Muscle layer of colon (tissue), 2 donors: ENCODE measurements at regions not wholly inside any gene's neighbourhood (a gene's known extent, or its start where the extent isn't known, plus 50 kb on each side); places are given as distances from the start of the nearest gene placed in this dataset.

Experiments used
- H3K27ac ChIP-seq: one replicate; pipeline ENCODE4 v1.7.0; 2013; ENCODE audit warnings: low read depth, mild to moderate bottlenecking, low read length, moderate library complexity
- H3K27me3 ChIP-seq, 2 donors: one replicate each; pipeline ENCODE4 v1.7.0; 2013; ENCODE audit warnings: low read length in 2 of 2, mild to moderate bottlenecking in 2 of 2; ENCODE audit not compliant: insufficient read depth in 2 of 2, control insufficient read depth in 1 of 2
- H3K36me3 ChIP-seq: one replicate; pipeline ENCODE4 v1.7.0; 2013; ENCODE audit warnings: mild to moderate bottlenecking, low read length; ENCODE audit not compliant: insufficient read depth
- H3K4me1 ChIP-seq: one replicate; pipeline ENCODE4 v1.7.0; 2013; ENCODE audit warnings: mild to moderate bottlenecking, low read length; ENCODE audit not compliant: insufficient read depth
- H3K4me3 ChIP-seq, 2 donors: one replicate each; pipeline ENCODE4 v1.7.0; 2013; ENCODE audit warnings: low read length in 2 of 2, low read depth in 1 of 2, mild to moderate bottlenecking in 1 of 2, moderate library complexity in 1 of 2
- H3K9ac ChIP-seq: one replicate; pipeline ENCODE4 v1.7.0; 2013; ENCODE audit warnings: low read length
- H3K9me3 ChIP-seq: one replicate; pipeline ENCODE4 v1.7.0; 2013; ENCODE audit warnings: mild to moderate bottlenecking, low read length
- donor health status: abdominal sarcoma.
- donor health status: Adenocarcinoma of cecum.

DNA sequence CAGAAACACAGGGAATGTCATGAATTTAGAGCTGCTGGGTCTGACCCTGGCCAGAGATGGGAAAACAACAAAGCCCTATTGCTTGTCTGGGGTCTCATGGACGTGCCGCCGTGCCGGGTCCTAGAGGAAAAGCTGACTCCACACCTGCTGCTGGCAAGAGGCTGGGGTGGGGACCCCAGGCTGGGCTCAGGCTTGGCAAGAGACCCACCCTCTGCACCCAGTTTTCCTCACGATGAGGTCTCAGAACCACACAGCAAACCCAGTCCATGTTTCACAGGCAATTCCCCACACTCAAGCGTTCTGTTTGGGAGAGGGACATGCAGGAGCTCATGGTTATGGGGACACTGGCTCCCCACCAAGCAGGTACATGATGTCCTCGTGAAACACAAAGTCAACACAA lies 367.3 kb upstream of the SALL3 start:
- H3K4me1 ChIP-seq, result no peaks in the 10 kb centered on the region
- H3K4me3 ChIP-seq, result no peak overlapping the region
- H3K27ac ChIP-seq, result no peak overlapping the region
- no peaks in the 10 kb centered on the region for H3K36me3 ChIP-seq
- no peak overlapping the region for H3K9ac ChIP-seq
- peaks cover 0 to 11% of the 10 kb centered on the region in 2 donors for H3K27me3 ChIP-seq
- H3K9me3 ChIP-seq, result no peaks in the 10 kb centered on the region

DNA sequence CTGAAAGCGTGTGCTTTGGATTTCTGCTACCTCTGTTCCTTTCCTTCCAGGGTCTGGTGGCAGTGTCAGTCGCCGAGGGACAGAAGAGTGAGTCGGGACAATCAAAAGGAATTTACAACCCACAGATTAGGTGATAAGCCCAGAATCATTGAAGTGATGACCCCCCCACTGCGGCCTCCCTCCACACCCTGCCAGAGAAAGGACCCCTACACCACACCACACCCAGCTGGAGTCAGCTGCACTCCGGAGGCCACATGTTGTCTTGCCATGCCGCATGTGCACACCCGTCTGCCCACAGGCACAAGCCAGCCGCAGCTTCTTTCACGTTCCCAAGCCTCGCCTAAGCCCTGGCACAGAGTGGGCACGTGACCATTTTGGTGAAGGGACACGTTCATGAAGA lies 366.8 kb upstream of the SALL3 start:
- Histone ChIP-seq H3K4me3 (no peak overlapping the region), H3K27ac (no peak overlapping the region)

DNA sequence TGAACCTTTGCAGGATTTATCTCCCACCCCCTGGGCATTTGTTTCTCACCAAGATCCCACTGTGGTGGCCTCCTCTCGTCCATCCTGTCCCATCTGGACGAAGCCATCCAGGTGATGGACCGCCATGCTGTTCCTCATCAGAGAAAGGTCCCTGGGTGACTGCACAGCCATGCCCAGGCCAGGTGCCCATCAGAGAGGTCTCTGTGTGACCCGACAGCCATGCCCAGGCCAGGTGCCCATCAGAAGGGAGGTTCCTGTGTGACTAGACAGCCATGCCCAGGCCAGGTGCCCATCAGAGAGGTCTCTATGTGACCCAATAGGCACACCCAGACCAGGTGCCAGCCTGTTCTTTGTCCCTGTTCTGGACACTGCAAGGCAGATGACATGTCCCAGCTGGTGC lies 360.9 kb upstream of the SALL3 start:
- no peak overlapping the region for H3K9ac ChIP-seq
- no peaks in the 10 kb centered on the region for H3K4me1 ChIP-seq
- no peaks in the 10 kb centered on the region for H3K27me3 ChIP-seq
- H3K4me3 ChIP-seq, result no peak overlapping the region
- H3K27ac ChIP-seq, result no peak overlapping the region
- no peaks in the 10 kb centered on the region for H3K9me3 ChIP-seq
- no peaks in the 10 kb centered on the region for H3K36me3 ChIP-seq

More for the DNA sequence above, 366.8 kb upstream of the SALL3 start:
- Histone ChIP-seq H3K36me3 (no peaks in the 10 kb centered on the region), H3K9me3 (no peaks in the 10 kb centered on the region), H3K9ac (no peak overlapping the region), H3K4me1 (no peaks in the 10 kb centered on the region), H3K27me3 (peaks cover 0 to 6% of the 10 kb centered on the region in 2 donors)

DNA sequence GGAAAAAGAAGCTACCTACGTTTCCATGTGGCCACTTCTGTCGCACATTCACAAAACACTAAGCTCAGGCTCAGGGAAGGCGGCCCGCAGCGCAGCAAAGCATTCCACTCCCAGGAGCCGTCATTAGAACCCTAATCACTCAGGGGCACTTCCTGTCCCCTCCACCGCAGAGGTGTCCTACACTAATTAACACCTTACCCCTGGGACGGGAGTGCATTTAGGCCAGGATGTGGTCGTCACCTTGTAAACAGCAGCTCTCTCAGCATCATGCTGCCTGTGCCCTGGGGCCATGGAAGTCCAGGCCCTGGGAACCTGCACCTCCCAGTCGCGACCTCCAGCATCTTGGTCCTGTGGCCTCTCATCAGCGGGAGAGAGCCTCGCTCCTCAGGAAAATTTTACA lies 359.8 kb upstream of the SALL3 start:
- no peaks in the 10 kb centered on the region for H3K9me3 ChIP-seq
- no peak overlapping the region for H3K27ac ChIP-seq
- H3K4me3 ChIP-seq, result no peak overlapping the region
- no peaks in the 10 kb centered on the region for H3K36me3 ChIP-seq
- H3K9ac ChIP-seq, result no peak overlapping the region
- no peaks in the 10 kb centered on the region for H3K4me1 ChIP-seq
- H3K27me3 ChIP-seq, result no peaks in the 10 kb centered on the region

DNA sequence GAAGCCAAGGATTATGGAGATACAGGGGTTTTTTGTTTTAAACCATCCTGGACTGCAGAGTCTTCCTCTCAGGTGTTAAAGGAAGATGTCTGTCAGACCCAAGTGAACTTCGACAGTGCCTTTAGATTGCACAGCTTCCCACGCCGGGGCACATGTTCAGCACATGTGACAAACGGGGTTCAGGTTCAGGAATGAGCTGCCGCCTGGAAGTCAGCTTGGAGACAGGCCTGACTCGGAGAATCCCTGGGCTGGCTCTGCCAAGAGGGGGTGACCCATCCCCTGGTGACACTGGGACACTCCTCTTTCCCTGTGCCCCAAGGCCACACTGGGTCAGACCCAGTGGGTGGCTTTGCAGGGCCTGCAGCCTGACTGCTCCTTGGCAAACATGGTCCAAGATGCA lies 359.3 kb upstream of the SALL3 start:
- Histone ChIP-seq H3K9me3 (no peaks in the 10 kb centered on the region), H3K9ac (no peak overlapping the region), H3K27me3 (no peaks in the 10 kb centered on the region), H3K4me3 (no peak overlapping the region), H3K27ac (no peak overlapping the region), H3K4me1 (no peaks in the 10 kb centered on the region), H3K36me3 (no peaks in the 10 kb centered on the region)

DNA sequence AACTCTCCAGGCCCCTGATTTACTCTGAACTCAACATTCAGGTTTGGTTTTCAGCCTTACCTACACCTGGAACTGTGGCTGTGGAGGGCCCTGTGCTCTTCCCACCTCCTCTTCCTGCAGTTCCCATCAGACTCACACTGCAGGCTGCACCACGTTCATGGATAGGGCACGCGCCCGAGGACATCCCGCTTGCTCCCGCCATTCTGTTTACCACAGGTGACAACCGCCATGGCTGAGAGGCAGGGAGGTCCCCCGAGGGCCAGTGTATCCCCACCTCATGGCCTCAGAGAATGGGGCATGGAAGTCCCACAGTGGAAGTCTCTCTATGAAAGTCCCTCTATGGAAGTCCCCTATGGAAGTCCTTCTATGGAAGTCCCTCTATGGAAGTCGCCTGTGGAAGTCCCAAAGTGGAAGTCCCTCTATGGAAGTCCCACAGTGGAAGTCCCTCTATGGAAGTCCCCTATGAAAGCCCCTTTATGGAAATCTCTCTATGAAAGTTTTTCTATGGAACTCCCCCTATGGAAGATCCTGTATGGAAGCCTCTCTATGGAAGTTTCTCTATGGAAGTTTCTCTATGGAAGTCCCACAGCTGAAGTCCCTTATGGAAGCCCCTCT lies 358.4 kb upstream of the SALL3 start:
- no peak overlapping the region for H3K27ac ChIP-seq

DNA sequence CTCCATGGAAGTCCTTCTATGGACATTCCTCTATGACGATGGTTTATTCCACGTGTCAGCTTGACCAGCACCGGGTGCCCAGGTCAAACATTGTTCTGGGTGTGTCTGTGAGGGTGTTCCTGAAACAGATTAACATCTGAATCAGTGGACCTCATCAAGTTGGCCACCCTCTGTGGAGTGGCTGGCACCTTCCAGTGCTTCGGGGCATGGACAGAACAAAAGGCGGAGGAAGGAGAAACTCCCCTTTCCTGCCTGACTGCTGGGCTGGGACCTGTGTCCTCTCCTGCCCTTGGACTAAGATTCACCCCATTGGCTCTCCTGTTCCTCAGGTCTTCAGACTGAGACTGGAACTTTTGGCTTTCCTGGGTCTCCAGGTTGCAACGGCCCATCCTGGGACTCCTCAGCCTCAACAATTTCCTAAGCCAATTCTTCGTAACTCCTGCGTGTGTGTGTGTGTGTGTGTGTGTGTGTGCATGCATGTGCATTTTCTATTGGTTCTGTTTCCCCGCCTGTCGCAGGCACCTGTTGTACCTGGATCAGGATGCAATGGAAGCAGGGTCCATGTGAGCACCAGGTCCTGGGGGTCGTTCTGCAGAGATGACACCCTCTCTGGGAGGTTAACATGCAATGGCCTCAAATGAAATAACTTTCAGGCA lies 357.2 kb upstream of the SALL3 start:
- Histone ChIP-seq H3K36me3 (no peaks in the 10 kb centered on the region), H3K9me3 (no peaks in the 10 kb centered on the region), H3K9ac (no peak overlapping the region), H3K27me3 (no peaks in the 10 kb centered on the region), H3K4me3 (no peak overlapping the region), H3K27ac (no peak overlapping the region), H3K4me1 (no peaks in the 10 kb centered on the region)

More for the DNA sequence above, 358.4 kb upstream of the SALL3 start:
- Histone ChIP-seq H3K36me3 (no peaks in the 10 kb centered on the region), H3K9ac (no peak overlapping the region), H3K4me3 (no peak overlapping the region), H3K9me3 (no peaks in the 10 kb centered on the region), H3K27me3 (no peaks in the 10 kb centered on the region), H3K4me1 (no peaks in the 10 kb centered on the region)

DNA sequence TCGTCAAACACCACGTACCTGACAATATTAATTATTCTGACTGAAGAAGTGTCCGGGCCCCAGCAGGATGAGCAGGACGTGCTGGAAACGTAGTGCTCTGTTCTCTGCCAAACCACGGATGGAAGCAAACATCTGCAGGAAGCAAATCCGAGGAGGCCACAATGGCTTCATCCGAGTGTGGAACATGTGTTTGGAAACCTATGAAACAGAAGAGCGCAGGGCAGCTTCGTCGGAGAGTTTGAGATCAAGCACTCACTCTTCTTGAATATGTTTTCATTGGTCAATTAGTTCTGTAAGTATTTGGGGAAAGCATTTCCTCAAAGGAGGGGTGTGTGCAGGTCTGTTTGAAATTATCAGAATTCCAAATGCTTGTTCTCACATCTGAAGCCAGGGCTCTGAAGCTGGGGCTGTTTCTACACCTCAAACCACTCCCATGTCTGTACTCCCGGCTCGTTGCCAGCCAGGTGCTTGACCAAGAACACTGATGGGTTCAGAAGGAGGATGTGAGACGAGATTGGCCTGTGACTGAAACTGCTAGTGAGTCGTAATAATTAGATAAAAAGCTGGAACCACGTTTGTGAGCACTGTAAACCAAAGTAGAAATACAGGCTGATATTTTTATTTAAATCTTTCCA lies 356.6 kb upstream of the SALL3 start:
- H3K9ac ChIP-seq, result no peak overlapping the region
- no peak overlapping the region for H3K4me3 ChIP-seq
- H3K27me3 ChIP-seq, result no peaks in the 10 kb centered on the region

DNA sequence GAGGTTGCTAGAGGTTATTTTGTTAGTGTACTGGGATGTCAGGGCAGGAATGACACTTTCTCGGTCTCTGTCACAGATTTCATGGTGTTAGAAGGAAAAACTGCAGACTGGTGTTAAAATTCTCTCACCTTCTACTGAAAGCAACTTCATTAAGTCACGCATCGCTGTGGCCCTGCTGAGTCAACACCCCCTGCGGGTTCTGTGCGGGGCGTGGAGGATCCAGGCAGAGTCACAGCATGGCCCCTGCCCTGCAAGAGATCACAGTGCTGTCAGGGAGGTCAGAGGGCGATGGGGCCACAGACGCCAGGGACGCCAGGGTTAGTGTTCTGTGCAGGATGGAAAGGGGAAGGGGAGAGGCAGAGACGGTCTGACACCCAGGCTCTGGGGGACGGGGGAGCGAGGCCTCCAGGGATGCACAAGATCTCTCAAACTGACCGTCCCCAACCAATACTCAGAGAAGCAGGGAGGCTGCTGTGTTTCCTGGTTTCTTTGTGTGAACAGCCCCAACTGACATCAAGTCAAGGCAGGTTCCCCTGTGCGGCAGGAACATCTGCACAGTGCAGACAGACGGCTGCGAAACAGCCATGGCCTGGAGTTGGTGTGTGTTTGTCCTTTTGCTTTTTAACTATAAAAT lies 354.9 kb upstream of the SALL3 start:
- Histone ChIP-seq H3K4me1 (no peaks in the 10 kb centered on the region), H3K4me3 (no peak overlapping the region), H3K9me3 (no peaks in the 10 kb centered on the region), H3K27ac (no peak overlapping the region), H3K9ac (no peak overlapping the region), H3K36me3 (no peaks in the 10 kb centered on the region), H3K27me3 (peaks cover 0 to 5% of the 10 kb centered on the region in 2 donors)

More for the DNA sequence above, 356.6 kb upstream of the SALL3 start:
- Histone ChIP-seq H3K9me3 (no peaks in the 10 kb centered on the region), H3K36me3 (no peaks in the 10 kb centered on the region), H3K27ac (no peak overlapping the region), H3K4me1 (no peaks in the 10 kb centered on the region)

DNA sequence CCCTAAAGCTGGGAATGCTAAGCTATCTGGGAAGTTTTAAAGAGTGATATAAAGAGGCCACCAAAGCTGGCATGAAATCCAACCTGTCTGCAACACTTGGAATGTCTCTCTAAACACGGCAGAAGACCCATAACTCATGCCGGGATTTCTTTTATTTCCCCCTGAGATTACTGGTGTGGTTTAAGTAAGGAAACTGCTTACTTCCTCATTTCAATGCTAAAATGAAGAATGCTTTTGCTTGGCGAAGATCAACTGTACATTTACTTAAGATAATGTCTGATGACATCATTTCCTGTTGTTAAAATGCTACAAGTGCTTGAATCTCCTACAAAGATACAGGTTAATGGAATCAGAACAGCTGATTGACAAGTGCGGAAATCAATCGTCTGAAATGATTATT lies 353.8 kb upstream of the SALL3 start:
- H3K9me3 ChIP-seq, result no peaks in the 10 kb centered on the region
- no peaks in the 10 kb centered on the region for H3K4me1 ChIP-seq
- no peak overlapping the region for H3K9ac ChIP-seq
- H3K4me3 ChIP-seq, result no peak overlapping the region
- no peak overlapping the region for H3K27ac ChIP-seq
- H3K27me3 ChIP-seq, result peaks cover 0 to 5% of the 10 kb centered on the region in 2 donors
- H3K36me3 ChIP-seq, result no peaks in the 10 kb centered on the region

DNA sequence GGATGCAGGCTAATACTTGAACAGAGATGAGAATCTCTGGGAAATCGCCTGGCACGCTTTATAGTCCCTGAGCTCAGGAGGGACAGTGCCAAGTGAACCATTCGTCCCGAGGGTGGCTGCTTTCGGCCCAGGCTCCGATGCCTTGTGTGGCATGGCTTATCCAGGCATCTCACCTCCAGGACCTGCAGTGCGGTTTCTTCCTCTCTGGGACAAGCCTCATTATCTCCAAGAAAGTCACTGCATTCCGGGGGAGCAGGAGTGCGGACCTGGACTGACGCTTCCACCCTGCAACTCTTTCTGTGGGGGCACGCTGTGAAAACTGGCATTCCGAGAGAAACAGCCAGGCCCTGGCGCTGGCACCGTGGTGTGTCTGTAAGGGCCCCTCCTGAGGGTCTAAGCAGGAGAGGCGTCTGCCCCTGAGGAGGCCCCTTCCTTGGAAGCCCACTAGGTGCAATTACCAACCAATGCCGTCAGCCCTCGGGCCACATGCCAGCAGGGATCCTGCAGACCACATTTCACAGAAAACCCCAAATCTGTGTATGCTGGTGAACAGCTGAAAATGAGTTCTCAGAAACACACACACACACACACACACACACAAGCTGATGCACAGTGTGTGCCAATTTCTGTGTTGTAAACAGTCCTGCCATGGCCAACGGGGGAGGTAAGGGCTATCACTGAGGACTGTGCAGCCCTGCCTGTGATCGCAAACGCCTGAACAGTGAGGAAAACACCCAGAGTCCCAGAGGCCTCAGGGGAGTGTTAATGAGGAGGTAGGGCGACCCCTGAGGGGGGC lies 351.9 kb upstream of the SALL3 start:
- H3K27ac ChIP-seq, result no peak overlapping the region

More for the DNA sequence above, 351.9 kb upstream of the SALL3 start:
- Histone ChIP-seq H3K36me3 (no peaks in the 10 kb centered on the region), H3K9me3 (no peaks in the 10 kb centered on the region), H3K9ac (no peak overlapping the region), H3K4me1 (no peaks in the 10 kb centered on the region), H3K4me3 (no peak overlapping the region), H3K27me3 (peaks cover 0 to 5% of the 10 kb centered on the region in 2 donors)
